Stimulated activated memory B cell treated with anti-CD40 and anti-IgM and Interleukin-4, amounts not matched to agents 10 μg/mL and 1 μg/mL and 100 μg/mL, for 72 hours (primary cell): ENCODE measurements at regions not wholly inside any gene's neighbourhood (a gene's known extent, or its start where the extent isn't known, plus 50 kb on each side); places are given as distances from the start of the nearest gene placed in this dataset.
"Not testable (repeated sequence)": the region's sequence is repeated elsewhere in the genome, so short reads cannot be mapped to it uniquely, and the experiment has no call there.

ENCODE experiments used
- ATAC-seq: fragments of 150-1000 bp; cut with Tn5 transposase; 2 replicates; pipeline ENCODE4 v1.10.0; 2021
- H3K27ac Mint-ChIP-seq: one replicate; pipeline ENCODE4 v1.8.0; 2022; ENCODE audit warnings: mild to moderate bottlenecking, mixed read lengths
- H3K27me3 Mint-ChIP-seq: one replicate; pipeline ENCODE4 v1.8.0; 2022; ENCODE audit warnings: mixed read lengths
- H3K36me3 Mint-ChIP-seq: one replicate; pipeline ENCODE4 v1.8.0; 2022; ENCODE audit warnings: mixed read lengths
- H3K4me1 Mint-ChIP-seq: one replicate; pipeline ENCODE4 v1.8.0; 2022; ENCODE audit warnings: mixed read lengths
- H3K4me3 Mint-ChIP-seq: one replicate; pipeline ENCODE4 v1.8.0; 2022; ENCODE audit warnings: mild to moderate bottlenecking, moderate library complexity, mixed read lengths
- H3K9me3 Mint-ChIP-seq: one replicate; pipeline ENCODE4 v1.8.0; 2022; ENCODE audit warnings: mixed read lengths

- ATAC-seq = no peak
- Mint-ChIP-seq H3K27me3 (no peaks in the 10 kb centered on the region), H3K4me1 (no peaks in the 10 kb centered on the region), H3K9me3 (no peaks in the 10 kb centered on the region), H3K4me3 (no peak overlapping the region), H3K27ac (no peak overlapping the region), H3K36me3 (no peaks in the 10 kb centered on the region)
These were observed 151.8 kb downstream of the SLC24A2 start for GRCh38 chr9:19637084-19637483.

GRCh38 chr9:19634881-19635280, 154.0 kb downstream of the SLC24A2 start:
- Mint-ChIP-seq H3K36me3 (no peaks in the 10 kb centered on the region), H3K27ac (no peak overlapping the region), H3K27me3 (no peaks in the 10 kb centered on the region), H3K4me1 (no peaks in the 10 kb centered on the region), H3K4me3 (no peak overlapping the region), H3K9me3 (no peaks in the 10 kb centered on the region)
- ATAC-seq = no peak

GRCh38 chr9:19631181-19631580, 157.7 kb downstream of the SLC24A2 start:
- no peaks in the 10 kb centered on the region for H3K36me3 Mint-ChIP-seq
- no peak overlapping the region for H3K27ac Mint-ChIP-seq
- H3K4me1 Mint-ChIP-seq = no peaks in the 10 kb centered on the region
- no peaks in the 10 kb centered on the region for H3K9me3 Mint-ChIP-seq
- no peak overlapping the region for H3K4me3 Mint-ChIP-seq
- ATAC-seq = no peak
- no peaks in the 10 kb centered on the region for H3K27me3 Mint-ChIP-seq

GRCh38 chr9:19630760-19631159, 158.1 kb downstream of the SLC24A2 start:
- H3K27me3 Mint-ChIP-seq = no peaks in the 10 kb centered on the region
- no peaks in the 10 kb centered on the region for H3K9me3 Mint-ChIP-seq
- no peak for ATAC-seq
- no peak overlapping the region for H3K4me3 Mint-ChIP-seq
- no peaks in the 10 kb centered on the region for H3K36me3 Mint-ChIP-seq
- no peaks in the 10 kb centered on the region for H3K4me1 Mint-ChIP-seq
- no peak overlapping the region for H3K27ac Mint-ChIP-seq

GRCh38 chr9:19629488-19629887, 159.3 kb downstream of the SLC24A2 start:
- H3K27ac Mint-ChIP-seq = no peak overlapping the region
- no peaks in the 10 kb centered on the region for H3K9me3 Mint-ChIP-seq
- no peaks in the 10 kb centered on the region for H3K36me3 Mint-ChIP-seq
- H3K4me1 Mint-ChIP-seq = no peaks in the 10 kb centered on the region
- no peak for ATAC-seq
- no peak overlapping the region for H3K4me3 Mint-ChIP-seq
- H3K27me3 Mint-ChIP-seq = no peaks in the 10 kb centered on the region

GRCh38 chr9:19625426-19625825, 163.4 kb downstream of the SLC24A2 start:
- H3K36me3 Mint-ChIP-seq, H3K4me3 Mint-ChIP-seq, H3K27me3 Mint-ChIP-seq, ATAC-seq, H3K9me3 Mint-ChIP-seq, H3K4me1 Mint-ChIP-seq, H3K27ac Mint-ChIP-seq: not testable (repeated sequence)

GRCh38 chr9:19624519-19624918, 164.3 kb downstream of the SLC24A2 start:
- no peak overlapping the region for H3K27ac Mint-ChIP-seq
- no peaks in the 10 kb centered on the region for H3K27me3 Mint-ChIP-seq
- H3K4me1 Mint-ChIP-seq = no peaks in the 10 kb centered on the region
- no peak overlapping the region for H3K4me3 Mint-ChIP-seq
- H3K9me3 Mint-ChIP-seq = no peaks in the 10 kb centered on the region
- no peak for ATAC-seq
- H3K36me3 Mint-ChIP-seq = no peaks in the 10 kb centered on the region

DNA sequence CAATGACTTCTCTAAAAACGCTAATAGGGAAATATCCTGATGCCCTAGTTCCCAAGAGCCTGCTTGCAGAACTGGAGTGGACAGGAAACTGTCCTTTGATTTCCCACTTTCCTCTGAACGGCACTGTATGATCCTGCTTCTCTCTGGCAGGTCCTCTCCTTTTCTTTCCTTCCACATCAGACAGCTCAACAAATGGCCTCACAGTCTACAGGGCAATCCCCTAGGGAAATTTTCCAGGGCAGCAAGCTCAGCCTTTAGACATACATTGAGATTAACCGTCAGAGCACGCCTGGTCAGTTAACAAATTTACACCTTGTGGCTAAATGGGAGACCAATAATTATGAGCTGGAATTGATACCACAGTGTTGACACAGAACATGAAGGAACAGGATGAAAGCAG, 164.9 kb downstream of the SLC24A2 start:
- peak; percentile 28 for ATAC-seq
- H3K27me3 Mint-ChIP-seq = no peaks in the 10 kb centered on the region
- no peaks in the 10 kb centered on the region for H3K36me3 Mint-ChIP-seq
- no peak overlapping the region for H3K4me3 Mint-ChIP-seq
- H3K27ac Mint-ChIP-seq = no peak overlapping the region
- H3K9me3 Mint-ChIP-seq = no peaks in the 10 kb centered on the region
- no peaks in the 10 kb centered on the region for H3K4me1 Mint-ChIP-seq

GRCh38 chr9:19620326-19620725, 168.5 kb downstream of the SLC24A2 start:
- no peaks in the 10 kb centered on the region for H3K9me3 Mint-ChIP-seq
- H3K27ac Mint-ChIP-seq = no peak overlapping the region
- no peak overlapping the region for H3K4me3 Mint-ChIP-seq
- no peaks in the 10 kb centered on the region for H3K36me3 Mint-ChIP-seq
- H3K27me3 Mint-ChIP-seq = no peaks in the 10 kb centered on the region
- no peaks in the 10 kb centered on the region for H3K4me1 Mint-ChIP-seq
- ATAC-seq = no peak

GRCh38 chr9:19619221-19619620, 169.6 kb downstream of the SLC24A2 start:
- Mint-ChIP-seq H3K4me3 (no peak overlapping the region), H3K27ac (no peak overlapping the region)
- no peak for ATAC-seq

GRCh38 chr9:19618816-19619215, 170.0 kb downstream of the SLC24A2 start:
- H3K36me3 Mint-ChIP-seq = no peaks in the 10 kb centered on the region
- no peak for ATAC-seq
- no peak overlapping the region for H3K4me3 Mint-ChIP-seq
- H3K9me3 Mint-ChIP-seq = no peaks in the 10 kb centered on the region
- no peak overlapping the region for H3K27ac Mint-ChIP-seq
- no peaks in the 10 kb centered on the region for H3K4me1 Mint-ChIP-seq
- H3K27me3 Mint-ChIP-seq = no peaks in the 10 kb centered on the region

More at GRCh38 chr9:19619221-19619620, 169.6 kb downstream of the SLC24A2 start:
- H3K4me1 Mint-ChIP-seq = no peaks in the 10 kb centered on the region
- no peaks in the 10 kb centered on the region for H3K9me3 Mint-ChIP-seq
- H3K36me3 Mint-ChIP-seq = no peaks in the 10 kb centered on the region
- H3K27me3 Mint-ChIP-seq = no peaks in the 10 kb centered on the region

GRCh38 chr9:19615036-19615624, 173.7 kb downstream of the SLC24A2 start:
- Mint-ChIP-seq H3K27me3 (peaks cover 10% of the 10 kb centered on the region), H3K27ac (no peak overlapping the region), H3K4me1 (no peaks in the 10 kb centered on the region), H3K9me3 (no peaks in the 10 kb centered on the region), H3K4me3 (no peak overlapping the region), H3K36me3 (no peaks in the 10 kb centered on the region)
- no peak for ATAC-seq

DNA sequence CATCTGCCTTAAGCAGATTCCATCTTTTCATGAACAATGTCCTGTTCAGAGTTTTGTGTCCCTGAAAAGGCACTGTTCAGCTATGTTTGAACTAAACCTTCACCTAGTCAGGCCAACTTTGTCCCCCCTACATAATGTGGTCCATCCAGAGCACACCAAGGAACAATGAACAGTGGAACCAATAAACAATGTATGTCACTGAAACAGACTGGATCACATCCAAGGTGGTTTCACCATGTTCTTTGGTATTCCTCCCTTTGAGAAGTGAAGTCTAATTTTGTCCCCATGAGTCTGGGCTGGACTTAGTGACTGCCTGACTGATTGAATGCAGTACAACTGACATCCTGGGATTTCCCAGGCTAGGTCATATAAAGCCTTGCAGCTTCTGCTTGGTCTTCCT, 174.5 kb downstream of the SLC24A2 start:
- Mint-ChIP-seq H3K9me3 (no peaks in the 10 kb centered on the region), H3K36me3 (no peaks in the 10 kb centered on the region), H3K27me3 (peaks cover 14% of the 10 kb centered on the region), H3K4me3 (no peak overlapping the region), H3K27ac (no peak overlapping the region), H3K4me1 (no peaks in the 10 kb centered on the region)
- ATAC-seq = no peak

GRCh38 chr9:19600538-19600937, 188.3 kb downstream of the SLC24A2 start:
- Mint-ChIP-seq H3K27me3 (peaks cover under 1% of the 10 kb centered on the region), H3K4me3 (no peak overlapping the region), H3K36me3 (no peaks in the 10 kb centered on the region), H3K4me1 (no peaks in the 10 kb centered on the region), H3K9me3 (peaks cover 2% of the 10 kb centered on the region), H3K27ac (no peak overlapping the region)
- ATAC-seq = no peak

- Mint-ChIP-seq H3K27ac (no peak overlapping the region), H3K27me3 (peaks cover 6% of the 10 kb centered on the region), H3K4me3 (no peak overlapping the region), H3K36me3 (no peaks in the 10 kb centered on the region), H3K9me3 (peaks cover 2% of the 10 kb centered on the region), H3K4me1 (no peaks in the 10 kb centered on the region)
- no peak for ATAC-seq
These were observed 189.9 kb downstream of the ACER2 start for GRCh38 chr9:19598722-19599121.

- H3K27me3 Mint-ChIP-seq = peaks cover 6% of the 10 kb centered on the region
- no peak for ATAC-seq
- H3K4me1 Mint-ChIP-seq = no peaks in the 10 kb centered on the region
- no peak overlapping the region for H3K27ac Mint-ChIP-seq
- peaks cover 2% of the 10 kb centered on the region for H3K9me3 Mint-ChIP-seq
- no peak overlapping the region for H3K4me3 Mint-ChIP-seq
- H3K36me3 Mint-ChIP-seq = no peaks in the 10 kb centered on the region
These were observed 188.4 kb downstream of the ACER2 start for GRCh38 chr9:19597176-19597575.

DNA sequence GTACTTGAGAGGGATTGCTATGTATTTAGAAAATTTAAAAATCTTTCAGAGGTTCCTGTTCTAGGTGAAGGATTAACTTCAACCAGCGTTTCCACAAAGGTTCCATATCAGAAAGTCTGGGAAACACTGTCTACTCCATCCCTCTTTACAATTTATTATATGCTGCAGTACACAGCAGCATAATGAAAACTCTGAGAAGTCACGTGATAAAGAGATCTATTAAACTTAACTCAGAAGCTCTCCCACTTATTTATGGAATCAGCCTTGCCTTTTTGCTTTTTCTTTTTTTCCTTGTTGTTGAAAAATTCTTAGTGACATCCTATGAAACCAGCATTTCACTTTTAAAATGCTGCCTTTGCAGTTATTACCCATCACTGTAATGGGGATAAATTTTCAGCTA, 186.2 kb downstream of the ACER2 start:
- H3K36me3 Mint-ChIP-seq = no peaks in the 10 kb centered on the region
- no peak overlapping the region for H3K4me3 Mint-ChIP-seq
- no peak overlapping the region for H3K27ac Mint-ChIP-seq

More for the DNA sequence above, 186.2 kb downstream of the ACER2 start:
- Mint-ChIP-seq H3K27me3 (peaks cover 6% of the 10 kb centered on the region), H3K4me1 (no peaks in the 10 kb centered on the region), H3K9me3 (no peaks in the 10 kb centered on the region)
- no peak for ATAC-seq
